ENCODE measurements at regions not wholly inside any gene's neighbourhood (a gene's known extent, or its start where the extent isn't known, plus 50 kb on each side); places are given as distances from the start of the nearest gene placed in this dataset.

GRCh38 chr1:164951508-164951907 is 392.5 kb downstream of the PBX1 start:
- in situ Hi-C loops (cut with HindIII; ENCODE audit: low sequenced_read_pairs), result no loop called here

- in situ Hi-C loops (cut with HindIII; ENCODE audit: low sequenced_read_pairs), result no loop called here
Observed at GRCh38 chr1:164950541-164950986, 391.6 kb downstream of the PBX1 start.

- in situ Hi-C loops (cut with HindIII; ENCODE audit: low sequenced_read_pairs), result loop anchor here (5.0 kb wide), 1 partner anchor 72 kb away; no protein-coding TSS in a partner anchor
Observed at GRCh38 chr1:164949771-164950471, 390.9 kb downstream of the PBX1 start.

GRCh38 chr1:164948101-164948500 is 389.1 kb downstream of the PBX1 start:
- in situ Hi-C loops (cut with HindIII; ENCODE audit: low sequenced_read_pairs), result loop anchor here (5.0 kb wide), 1 partner anchor 74 kb away; no protein-coding TSS in a partner anchor

GRCh38 chr1:164937291-164937690 is 378.3 kb downstream of the PBX1 start:
- in situ Hi-C loops (cut with HindIII; ENCODE audit: low sequenced_read_pairs), result no loop called here

GRCh38 chr1:164932580-164932979 is 373.6 kb downstream of the PBX1 start:
- in situ Hi-C loops (cut with HindIII; ENCODE audit: low sequenced_read_pairs), result no loop called here

GRCh38 chr1:164930833-164931232 is 371.8 kb downstream of the PBX1 start:
- in situ Hi-C loops (cut with HindIII; ENCODE audit: low sequenced_read_pairs), result no loop called here

GRCh38 chr1:164930241-164930640 is 371.3 kb downstream of the PBX1 start:
- in situ Hi-C loops (cut with HindIII; ENCODE audit: low sequenced_read_pairs), result no loop called here

- in situ Hi-C loops (cut with HindIII; ENCODE audit: low sequenced_read_pairs), result no loop called here
Observed at GRCh38 chr1:164928232-164928812, 369.3 kb downstream of the PBX1 start.

GRCh38 chr1:164926107-164926506 is 367.1 kb downstream of the PBX1 start:
- in situ Hi-C loops (cut with HindIII; ENCODE audit: low sequenced_read_pairs), result no loop called here

GRCh38 chr1:164922585-164922984 is 363.6 kb downstream of the PBX1 start:
- in situ Hi-C loops (cut with HindIII; ENCODE audit: low sequenced_read_pairs), result no loop called here

GRCh38 chr1:164921493-164921892 is 362.5 kb downstream of the PBX1 start:
- in situ Hi-C loops (cut with HindIII; ENCODE audit: low sequenced_read_pairs), result no loop called here

GRCh38 chr1:164918140-164918539 is 359.2 kb downstream of the PBX1 start:
- in situ Hi-C loops (cut with HindIII; ENCODE audit: low sequenced_read_pairs), result no loop called here

- in situ Hi-C loops (cut with HindIII; ENCODE audit: low sequenced_read_pairs), result no loop called here
Observed at GRCh38 chr1:164914208-164914607, 355.2 kb downstream of the PBX1 start.

GRCh38 chr1:164912290-164912689 is 353.3 kb downstream of the PBX1 start:
- in situ Hi-C loops (cut with HindIII; ENCODE audit: low sequenced_read_pairs), result no loop called here

GRCh38 chr1:164910671-164911070 is 351.7 kb downstream of the PBX1 start:
- in situ Hi-C loops (cut with HindIII; ENCODE audit: low sequenced_read_pairs), result no loop called here

- in situ Hi-C loops (cut with HindIII; ENCODE audit: low sequenced_read_pairs), result loop anchor here (5.0 kb wide), 1 partner anchor 50 kb away; no protein-coding TSS in a partner anchor
Observed at GRCh38 chr1:164907666-164908065, 348.7 kb downstream of the PBX1 start.

- in situ Hi-C loops (cut with HindIII; ENCODE audit: low sequenced_read_pairs), result loop anchor here (5.0 kb wide), 1 partner anchor 49 kb away; no protein-coding TSS in a partner anchor
Observed at GRCh38 chr1:164905869-164906268, 346.9 kb downstream of the PBX1 start.

GRCh38 chr1:164902491-164902890 is 343.5 kb downstream of the PBX1 start:
- in situ Hi-C loops (cut with HindIII; ENCODE audit: low sequenced_read_pairs), result no loop called here

All from endothelial cell of hepatic sinusoid (primary cell).